ENCODE measurements at regions not wholly inside any gene's neighbourhood (a gene's known extent, or its start where the extent isn't known, plus 50 kb on each side); places are given as distances from the start of the nearest gene placed in this dataset.

GRCh38 chr7:31413766-31414165, 73.2 kb upstream of the NEUROD6 start:
- no peak overlapping the region for H3K4me3 ChIP-seq (ENCODE audit: severe bottlenecking)

GRCh38 chr7:31416381-31416870, 75.9 kb upstream of the NEUROD6 start:
- H3K27me3 ChIP-seq (ENCODE audit: insufficient read depth, poor library complexity, severe bottlenecking): no peaks in the 10 kb centered on the region
- no peaks in the 10 kb centered on the region for H3K36me3 ChIP-seq (ENCODE audit: low read depth)
- no peak for DNase-seq (ENCODE audit: low spot score)
- H3K27ac ChIP-seq (ENCODE audit: poor library complexity, severe bottlenecking): no peak overlapping the region
- no peak for ATAC-seq (ENCODE audit: low read depth)
- TF ChIP-seq CTCF (IDR thresholded peaks at IDR 0.05; ENCODE audit: poor library complexity, severe bottlenecking): no peak
- no peaks in the 10 kb centered on the region for H3K9me3 ChIP-seq (ENCODE audit: severe bottlenecking)
- no peaks in the 10 kb centered on the region for H3K4me1 ChIP-seq (ENCODE audit: insufficient read depth, poor library complexity, severe bottlenecking)
- H3K4me3 ChIP-seq (ENCODE audit: severe bottlenecking): no peak overlapping the region

More at GRCh38 chr7:31413766-31414165, 73.2 kb upstream of the NEUROD6 start:
- DNase-seq (ENCODE audit: low spot score): no peak
- no peak for TF ChIP-seq CTCF (IDR thresholded peaks at IDR 0.05; ENCODE audit: poor library complexity, severe bottlenecking)
- ATAC-seq (ENCODE audit: low read depth): no peak
- Histone ChIP-seq H3K27ac (ENCODE audit: poor library complexity, severe bottlenecking) (no peak overlapping the region), H3K36me3 (ENCODE audit: low read depth) (no peaks in the 10 kb centered on the region), H3K27me3 (ENCODE audit: insufficient read depth, poor library complexity, severe bottlenecking) (no peaks in the 10 kb centered on the region), H3K9me3 (ENCODE audit: severe bottlenecking) (no peaks in the 10 kb centered on the region), H3K4me1 (ENCODE audit: insufficient read depth, poor library complexity, severe bottlenecking) (peaks cover 15% of the 10 kb centered on the region)

- no peak for DNase-seq (ENCODE audit: low spot score)
- Histone ChIP-seq H3K4me3 (ENCODE audit: severe bottlenecking) (no peak overlapping the region), H3K4me1 (ENCODE audit: insufficient read depth, poor library complexity, severe bottlenecking) (no peaks in the 10 kb centered on the region), H3K27me3 (ENCODE audit: insufficient read depth, poor library complexity, severe bottlenecking) (no peaks in the 10 kb centered on the region), H3K27ac (ENCODE audit: poor library complexity, severe bottlenecking) (no peak overlapping the region), H3K9me3 (ENCODE audit: severe bottlenecking) (no peaks in the 10 kb centered on the region), H3K36me3 (ENCODE audit: low read depth) (no peaks in the 10 kb centered on the region)
- no peak for ATAC-seq (ENCODE audit: low read depth)
- TF ChIP-seq CTCF (IDR thresholded peaks at IDR 0.05; ENCODE audit: poor library complexity, severe bottlenecking): no peak
These were observed 78.4 kb upstream of the NEUROD6 start for GRCh38 chr7:31418928-31419327.

- H3K27me3 ChIP-seq (ENCODE audit: insufficient read depth, poor library complexity, severe bottlenecking): no peaks in the 10 kb centered on the region
- H3K36me3 ChIP-seq (ENCODE audit: low read depth): no peaks in the 10 kb centered on the region
- TF ChIP-seq CTCF (IDR thresholded peaks at IDR 0.05; ENCODE audit: poor library complexity, severe bottlenecking): no peak
- H3K4me3 ChIP-seq (ENCODE audit: severe bottlenecking): no peak overlapping the region
- no peak overlapping the region for H3K27ac ChIP-seq (ENCODE audit: poor library complexity, severe bottlenecking)
- no peaks in the 10 kb centered on the region for H3K4me1 ChIP-seq (ENCODE audit: insufficient read depth, poor library complexity, severe bottlenecking)
- no peaks in the 10 kb centered on the region for H3K9me3 ChIP-seq (ENCODE audit: severe bottlenecking)
- DNase-seq (ENCODE audit: low spot score) (no peak), ATAC-seq (ENCODE audit: low read depth) (no peak)
These were observed 79.1 kb upstream of the NEUROD6 start for GRCh38 chr7:31419505-31420055.

GRCh38 chr7:31420948-31421347, 80.4 kb upstream of the NEUROD6 start:
- no peaks in the 10 kb centered on the region for H3K9me3 ChIP-seq (ENCODE audit: severe bottlenecking)
- no peak overlapping the region for H3K27ac ChIP-seq (ENCODE audit: poor library complexity, severe bottlenecking)
- no peak overlapping the region for H3K4me3 ChIP-seq (ENCODE audit: severe bottlenecking)
- ATAC-seq (ENCODE audit: low read depth): no peak
- no peaks in the 10 kb centered on the region for H3K36me3 ChIP-seq (ENCODE audit: low read depth)
- DNase-seq (ENCODE audit: low spot score): no peak
- no peaks in the 10 kb centered on the region for H3K27me3 ChIP-seq (ENCODE audit: insufficient read depth, poor library complexity, severe bottlenecking)
- no peaks in the 10 kb centered on the region for H3K4me1 ChIP-seq (ENCODE audit: insufficient read depth, poor library complexity, severe bottlenecking)
- TF ChIP-seq CTCF (IDR thresholded peaks at IDR 0.05; ENCODE audit: poor library complexity, severe bottlenecking): no peak
